NB4 (cell line): ENCODE measurements at regions not wholly inside any gene's neighbourhood (a gene's known extent, or its start where the extent isn't known, plus 50 kb on each side); places are given as distances from the start of the nearest gene placed in this dataset.

Experiments
- DNase-seq: peaks from one replicate; pipeline ENCODE4 v3.0.0; 2010; ENCODE audit warnings: low read depth
- H3K4me3 ChIP-seq: one replicate; pipeline ENCODE4 v1.5.1; 2011; ENCODE audit warnings: mild to moderate bottlenecking, low read depth, low read length, moderate library complexity
- MYC ChIP-seq: IDR thresholded peaks from 2 replicates; pipeline ENCODE4 v1.6.1; 2011; ENCODE audit warnings: low read depth, low read length
- POLR2A ChIP-seq: IDR thresholded peaks from 2 replicates; pipeline ENCODE4 v1.6.1; 2011; ENCODE audit warnings: mild to moderate bottlenecking; ENCODE audit not compliant: insufficient read length; ENCODE audit errors: extremely low read depth
- TF ChIP-seq, protein P1 (sequence below): IDR thresholded peaks from one replicate; pipeline ENCODE4 v1.5.1; 2012; ENCODE audit warnings: low read depth, low read length
- TF ChIP-seq, protein P2 (sequence below): IDR thresholded peaks from 2 replicates; pipeline ENCODE4 v1.6.1; 2011; ENCODE audit warnings: low read depth, low read length

DNA sequence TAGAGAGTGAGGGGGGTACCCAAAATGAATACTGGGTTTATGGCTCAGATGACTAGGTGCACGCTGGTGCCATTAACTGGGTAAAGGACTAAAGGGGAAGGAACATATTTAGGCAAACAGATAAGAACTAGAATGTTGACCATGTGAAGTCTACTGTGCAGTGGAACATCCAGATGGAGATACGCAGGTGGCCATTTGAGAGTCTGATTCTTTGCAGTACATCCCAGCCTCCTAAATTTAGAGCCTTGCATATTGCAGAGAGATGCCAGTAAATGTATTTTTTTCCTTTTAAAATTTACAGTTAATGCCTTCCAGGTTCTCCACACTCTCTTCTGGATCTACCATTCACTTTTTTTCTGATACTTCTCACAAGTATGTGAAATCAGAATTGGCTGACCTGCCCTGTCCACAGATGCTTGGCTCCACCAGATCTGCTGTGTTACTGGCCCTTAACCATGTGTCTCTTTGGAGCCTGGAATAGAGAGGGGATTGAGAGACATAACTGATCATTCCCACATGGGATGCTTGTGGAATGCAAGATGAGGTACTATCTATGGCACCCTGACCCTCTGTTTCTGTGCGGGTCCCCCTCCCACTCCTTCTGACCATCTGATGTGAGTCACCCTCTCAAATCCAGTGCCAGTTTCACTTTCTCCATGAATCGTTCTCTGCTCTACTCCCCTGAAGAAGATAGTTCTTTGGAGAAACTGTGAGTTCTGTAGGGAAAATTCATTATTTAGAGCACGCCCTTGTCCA, 77.0 kb upstream of the NCAM1 start:
- TF ChIP-seq, protein P1, sequence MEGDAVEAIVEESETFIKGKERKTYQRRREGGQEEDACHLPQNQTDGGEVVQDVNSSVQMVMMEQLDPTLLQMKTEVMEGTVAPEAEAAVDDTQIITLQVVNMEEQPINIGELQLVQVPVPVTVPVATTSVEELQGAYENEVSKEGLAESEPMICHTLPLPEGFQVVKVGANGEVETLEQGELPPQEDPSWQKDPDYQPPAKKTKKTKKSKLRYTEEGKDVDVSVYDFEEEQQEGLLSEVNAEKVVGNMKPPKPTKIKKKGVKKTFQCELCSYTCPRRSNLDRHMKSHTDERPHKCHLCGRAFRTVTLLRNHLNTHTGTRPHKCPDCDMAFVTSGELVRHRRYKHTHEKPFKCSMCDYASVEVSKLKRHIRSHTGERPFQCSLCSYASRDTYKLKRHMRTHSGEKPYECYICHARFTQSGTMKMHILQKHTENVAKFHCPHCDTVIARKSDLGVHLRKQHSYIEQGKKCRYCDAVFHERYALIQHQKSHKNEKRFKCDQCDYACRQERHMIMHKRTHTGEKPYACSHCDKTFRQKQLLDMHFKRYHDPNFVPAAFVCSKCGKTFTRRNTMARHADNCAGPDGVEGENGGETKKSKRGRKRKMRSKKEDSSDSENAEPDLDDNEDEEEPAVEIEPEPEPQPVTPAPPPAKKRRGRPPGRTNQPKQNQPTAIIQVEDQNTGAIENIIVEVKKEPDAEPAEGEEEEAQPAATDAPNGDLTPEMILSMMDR = no peak
- TF ChIP-seq POLR2A (no peak), MYC (no peak)
- TF ChIP-seq, protein P2, sequence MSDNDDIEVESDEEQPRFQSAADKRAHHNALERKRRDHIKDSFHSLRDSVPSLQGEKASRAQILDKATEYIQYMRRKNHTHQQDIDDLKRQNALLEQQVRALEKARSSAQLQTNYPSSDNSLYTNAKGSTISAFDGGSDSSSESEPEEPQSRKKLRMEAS = no peak

DNA sequence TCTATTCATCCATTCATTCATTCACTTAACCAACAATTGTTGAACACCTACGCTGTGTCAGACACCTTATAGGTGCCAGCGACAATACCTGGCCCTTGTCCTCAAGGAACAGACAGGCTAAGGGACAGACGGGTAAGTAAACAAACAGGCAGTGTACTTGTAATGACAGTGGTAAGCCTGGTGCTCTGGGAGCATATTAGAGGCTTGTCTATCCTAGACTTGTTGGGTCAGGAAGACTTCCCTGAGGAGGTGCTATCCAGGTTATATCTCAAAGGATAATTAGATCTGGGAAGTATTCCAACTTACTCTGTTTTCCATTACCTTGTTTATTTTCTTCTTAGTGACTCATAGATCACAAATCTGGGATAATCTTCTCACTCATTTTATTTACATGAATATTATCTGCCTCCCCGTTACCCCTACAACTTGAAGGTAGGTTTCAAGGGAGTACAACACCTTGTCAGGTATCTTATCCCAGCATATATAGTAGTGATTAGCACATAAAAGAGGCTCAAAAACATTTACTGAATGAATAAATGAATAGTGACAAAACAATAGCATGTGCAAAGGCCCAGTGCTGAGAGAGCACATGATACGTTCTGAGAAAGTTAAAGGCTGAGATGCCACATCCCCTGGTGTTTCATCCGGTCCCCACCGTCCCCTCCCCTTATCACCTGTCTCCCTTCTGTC, 75.3 kb upstream of the NCAM1 start:
- no peak for DNase-seq
- TF ChIP-seq, protein P1 = no peak
- TF ChIP-seq MYC = no peak
- TF ChIP-seq, protein P2 = no peak
- TF ChIP-seq POLR2A = no peak
- no peak overlapping the region for H3K4me3 ChIP-seq

More for the DNA sequence above, 77.0 kb upstream of the NCAM1 start:
- DNase-seq = no peak
- H3K4me3 ChIP-seq = no peak overlapping the region

DNA sequence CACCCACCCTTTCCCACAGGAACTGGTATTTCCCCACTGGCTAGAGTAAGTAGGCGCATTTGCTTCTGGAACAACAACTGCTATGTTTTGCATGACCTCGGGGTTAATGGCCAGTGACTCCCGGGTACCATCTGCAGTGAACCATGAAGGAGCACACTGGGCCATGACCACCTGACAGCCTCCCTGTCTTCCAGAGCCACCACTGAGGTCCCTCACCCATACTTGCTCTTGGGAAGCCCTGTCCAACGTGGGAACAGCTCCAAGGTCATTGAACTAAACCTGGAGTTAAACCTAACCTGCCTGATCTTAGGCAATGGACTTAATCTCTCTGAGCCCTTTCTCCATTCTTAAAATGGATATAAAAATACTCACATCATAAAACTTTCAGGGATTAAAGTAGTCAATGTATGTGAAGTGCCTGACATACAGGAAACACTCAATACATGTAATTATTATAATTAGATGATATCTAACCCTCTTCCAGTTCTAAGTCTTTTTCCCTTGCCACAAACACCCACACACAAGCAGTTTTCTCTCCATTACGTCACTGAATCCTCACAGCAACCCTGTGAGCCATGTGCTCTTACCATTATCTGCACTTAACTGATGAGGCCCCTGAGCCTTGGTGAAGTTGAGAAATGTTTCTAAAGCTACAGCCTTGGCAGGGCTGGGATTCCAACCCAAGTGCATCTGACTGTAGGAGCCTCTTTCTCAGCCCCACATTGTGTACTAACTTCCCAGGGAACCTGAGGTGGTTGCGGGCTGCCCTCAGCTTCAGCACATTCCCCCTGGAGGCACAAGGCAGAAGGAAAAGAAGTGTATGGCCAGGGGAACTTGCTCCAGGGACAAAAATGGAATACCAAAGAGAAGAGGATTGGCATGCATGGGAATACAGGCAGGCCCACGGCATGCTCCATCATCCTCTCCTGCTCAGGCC, 74.5 kb upstream of the NCAM1 start:
- no peak for TF ChIP-seq POLR2A
- no peak for TF ChIP-seq MYC
- TF ChIP-seq, protein P1 = no peak
- TF ChIP-seq, protein P2 = no peak
- DNase-seq = no peak
- H3K4me3 ChIP-seq = no peak overlapping the region

DNA sequence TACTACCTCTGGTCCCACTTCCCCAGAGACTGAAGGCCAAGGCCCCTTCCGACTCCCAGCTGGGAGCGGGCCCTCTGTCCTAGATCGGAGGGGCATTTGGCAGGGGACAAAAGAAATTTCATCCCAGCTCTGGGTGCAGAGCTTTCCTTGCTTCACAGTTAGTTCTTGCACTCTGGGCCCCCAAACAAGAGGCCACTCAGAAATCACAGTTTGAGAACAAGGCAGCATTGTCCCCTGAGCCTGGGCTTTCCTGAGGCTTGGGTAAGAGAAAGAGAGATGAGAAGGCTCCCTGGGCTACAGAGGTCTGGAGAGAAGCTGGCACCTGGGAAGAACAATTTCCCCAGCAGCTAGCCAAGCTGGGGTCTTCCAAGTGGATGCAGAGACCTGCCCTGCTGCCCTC, 71.8 kb upstream of the NCAM1 start:
- TF ChIP-seq POLR2A = no peak
- TF ChIP-seq, protein P1 = no peak
- TF ChIP-seq, protein P2 = no peak
- TF ChIP-seq MYC = no peak
- no peak for DNase-seq

DNA sequence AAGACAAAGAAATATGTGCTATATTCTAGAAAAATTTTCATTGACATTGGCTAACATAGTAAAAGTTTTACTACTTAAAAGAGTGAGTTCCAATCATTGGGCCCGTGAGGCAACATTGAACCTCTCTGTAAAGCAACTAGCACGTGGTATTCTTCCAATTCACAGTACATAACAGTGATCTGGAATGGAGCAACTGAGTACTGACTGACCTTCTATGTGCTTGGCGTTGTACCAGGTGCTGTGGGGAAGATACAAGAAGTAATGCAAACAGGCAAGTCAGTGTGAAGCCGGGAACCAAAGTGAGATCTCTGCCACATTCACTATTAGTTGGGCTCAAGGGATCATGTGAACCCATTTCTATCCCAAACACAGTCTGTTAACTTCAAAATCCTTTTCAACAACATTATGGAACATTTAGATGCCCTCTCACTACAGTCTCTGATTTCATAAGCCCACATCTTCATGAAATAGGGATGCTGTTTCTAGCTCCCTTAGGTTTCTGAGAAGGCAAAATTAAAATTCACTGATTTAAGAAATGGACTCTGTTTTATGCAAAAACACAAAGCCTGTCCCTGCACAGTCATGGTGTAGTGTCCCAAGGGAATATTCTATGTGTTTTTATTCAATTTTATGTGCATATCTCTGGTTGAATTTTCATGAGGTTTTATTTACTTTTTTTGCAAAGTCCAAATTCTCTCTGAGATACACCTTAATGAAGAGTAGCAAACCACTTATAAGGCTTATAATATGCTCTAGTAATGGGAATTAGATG, 61.8 kb upstream of the NCAM1 start:
- TF ChIP-seq, protein P2 = no peak
- TF ChIP-seq POLR2A = no peak
- TF ChIP-seq MYC = no peak
- TF ChIP-seq, protein P1 = no peak
- DNase-seq = no peak
- no peak overlapping the region for H3K4me3 ChIP-seq

More for the DNA sequence above, 71.8 kb upstream of the NCAM1 start:
- no peak overlapping the region for H3K4me3 ChIP-seq
